ENCODE measurements at regions not wholly inside any gene's neighbourhood (a gene's known extent, or its start where the extent isn't known, plus 50 kb on each side); places are given as distances from the start of the nearest gene placed in this dataset.
"Not testable (repeated sequence)": the region's sequence is repeated elsewhere in the genome, so short reads cannot be mapped to it uniquely, and the experiment has no call there.

DNA sequence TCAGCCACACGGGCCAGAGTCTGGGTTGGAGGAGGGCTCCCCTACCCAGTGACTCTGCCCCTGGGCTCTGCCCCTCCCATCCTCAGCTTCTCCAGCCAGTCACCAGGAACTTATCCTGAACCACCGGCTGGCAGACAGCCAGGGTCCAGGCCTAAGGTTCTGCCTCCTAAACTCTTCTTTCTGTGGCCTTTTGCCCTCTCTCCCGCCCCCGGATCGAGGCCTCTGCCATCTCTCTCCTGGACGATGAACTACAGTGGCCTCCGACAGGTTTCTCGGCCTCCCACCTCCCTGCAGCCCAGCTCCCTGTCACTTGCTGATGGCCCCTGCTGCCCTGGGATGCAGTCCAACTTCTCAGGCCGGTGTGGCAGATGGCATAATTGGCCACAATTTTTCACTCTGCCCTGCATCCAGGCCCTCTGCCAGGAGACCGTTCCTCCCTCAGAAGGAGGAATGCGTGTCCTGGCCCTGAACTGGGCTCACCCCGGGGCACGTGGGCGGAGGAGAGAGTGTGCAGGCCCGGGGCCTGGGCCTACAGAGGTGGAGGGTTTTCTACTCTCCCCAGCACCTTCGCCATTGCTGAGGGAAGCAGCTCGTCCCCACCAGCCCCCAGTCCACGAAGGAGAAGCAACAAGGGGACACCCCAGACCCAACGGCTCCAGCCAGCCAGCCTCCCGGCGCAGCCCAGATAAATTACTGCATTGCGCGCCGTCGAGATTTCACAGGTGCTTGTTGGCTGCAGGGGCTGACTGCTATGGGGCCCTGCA, 81.9 kb upstream of the LRPAP1 start:
- H3K27ac ChIP-seq (ENCODE audit: low read depth), result no peak overlapping the region
- 56% methylated on average over 25 of the region's 25 CpGs for WGBS
- no peak overlapping the region for H3K4me3 ChIP-seq (ENCODE audit: low read depth, low read length)
- DNase-seq (ENCODE audit: extremely low spot score), result no peak
- no peaks in the 10 kb centered on the region for H3K4me1 ChIP-seq (ENCODE audit: insufficient read depth)
- no peaks in the 10 kb centered on the region for H3K36me3 ChIP-seq (ENCODE audit: insufficient read depth)

DNA sequence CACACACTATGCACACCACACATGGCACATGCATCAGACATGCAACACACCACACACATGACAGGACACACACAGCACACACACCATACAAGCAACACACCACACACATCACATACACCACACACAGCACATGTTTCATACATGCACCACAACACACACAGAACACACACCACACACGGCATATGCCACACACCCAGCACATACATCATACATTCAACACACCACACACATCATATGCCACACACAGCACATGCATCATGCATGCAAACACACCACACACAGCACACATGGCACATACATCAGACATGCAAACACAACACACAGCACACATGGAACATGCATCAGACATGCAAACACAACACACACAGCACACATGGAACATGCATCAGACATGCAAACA, 80.7 kb upstream of the LRPAP1 start:
- Histone ChIP-seq H3K4me3 (ENCODE audit: low read depth, low read length) (no peak overlapping the region), H3K36me3 (ENCODE audit: insufficient read depth) (no peaks in the 10 kb centered on the region), H3K4me1 (ENCODE audit: insufficient read depth) (no peaks in the 10 kb centered on the region), H3K27ac (ENCODE audit: low read depth) (no peak overlapping the region)
- WGBS, result 93% methylated on average over 1 of the region's 1 CpG
- DNase-seq (ENCODE audit: extremely low spot score), result no peak

- WGBS, result 80% methylated on average over 4 of the region's 4 CpGs
- no peak overlapping the region for H3K27ac ChIP-seq (ENCODE audit: low read depth)
- DNase-seq (ENCODE audit: extremely low spot score), result no peak
Measured at GRCh38 chr4:3612281-3612680, 80.1 kb upstream of the LRPAP1 start.

DNA sequence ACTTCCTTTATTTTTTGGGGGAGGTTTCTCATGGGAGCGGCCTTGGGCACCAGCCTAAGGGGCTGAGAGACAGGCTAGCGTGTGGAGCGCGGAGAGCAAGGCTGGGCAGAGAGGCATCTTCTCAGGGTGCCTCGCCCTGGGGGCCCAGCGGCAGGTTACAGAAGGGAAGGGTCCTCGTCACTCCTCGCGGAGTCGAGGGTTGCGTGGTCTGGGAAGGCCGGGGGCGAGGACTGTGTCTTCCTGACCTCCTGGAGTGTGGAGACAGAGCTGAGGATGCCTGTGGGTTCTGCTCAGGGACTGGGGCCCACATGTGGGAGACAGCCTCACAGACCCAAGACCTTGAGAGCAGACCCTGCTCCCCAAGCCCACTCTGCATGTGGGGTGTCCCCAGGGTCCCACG, 79.6 kb upstream of the LRPAP1 start:
- no peaks in the 10 kb centered on the region for H3K36me3 ChIP-seq (ENCODE audit: insufficient read depth)
- DNase-seq (ENCODE audit: extremely low spot score), result no peak
- no peaks in the 10 kb centered on the region for H3K4me1 ChIP-seq (ENCODE audit: insufficient read depth)
- H3K27ac ChIP-seq (ENCODE audit: low read depth), result no peak overlapping the region
- H3K4me3 ChIP-seq (ENCODE audit: low read depth, low read length), result no peak overlapping the region
- 88% methylated on average over 14 of the region's 14 CpGs for WGBS

More at GRCh38 chr4:3612281-3612680, 80.1 kb upstream of the LRPAP1 start:
- no peaks in the 10 kb centered on the region for H3K36me3 ChIP-seq (ENCODE audit: insufficient read depth)
- no peak overlapping the region for H3K4me3 ChIP-seq (ENCODE audit: low read depth, low read length)
- no peaks in the 10 kb centered on the region for H3K4me1 ChIP-seq (ENCODE audit: insufficient read depth)

GRCh38 chr4:3610851-3611250, 78.6 kb upstream of the LRPAP1 start:
- WGBS, result 92% methylated on average over 4 of the region's 4 CpGs
- not testable (repeated sequence) for DNase-seq (ENCODE audit: extremely low spot score); H3K4me1 ChIP-seq (ENCODE audit: insufficient read depth)

GRCh38 chr4:3609905-3610304, 77.7 kb upstream of the LRPAP1 start:
- WGBS, result 93% methylated on average over 2 of the region's 2 CpGs
- H3K4me1 ChIP-seq (ENCODE audit: insufficient read depth); DNase-seq (ENCODE audit: extremely low spot score); H3K36me3 ChIP-seq (ENCODE audit: insufficient read depth); H3K4me3 ChIP-seq (ENCODE audit: low read depth, low read length); H3K27ac ChIP-seq (ENCODE audit: low read depth): not testable (repeated sequence)

More at GRCh38 chr4:3610851-3611250, 78.6 kb upstream of the LRPAP1 start:
- not testable (repeated sequence) for H3K4me3 ChIP-seq (ENCODE audit: low read depth, low read length); H3K27ac ChIP-seq (ENCODE audit: low read depth); H3K36me3 ChIP-seq (ENCODE audit: insufficient read depth)

- WGBS, result 40% methylated on average over 20 of the region's 20 CpGs
Measured at GRCh38 chr4:3607690-3608552, 75.7 kb upstream of the LRPAP1 start.

DNA sequence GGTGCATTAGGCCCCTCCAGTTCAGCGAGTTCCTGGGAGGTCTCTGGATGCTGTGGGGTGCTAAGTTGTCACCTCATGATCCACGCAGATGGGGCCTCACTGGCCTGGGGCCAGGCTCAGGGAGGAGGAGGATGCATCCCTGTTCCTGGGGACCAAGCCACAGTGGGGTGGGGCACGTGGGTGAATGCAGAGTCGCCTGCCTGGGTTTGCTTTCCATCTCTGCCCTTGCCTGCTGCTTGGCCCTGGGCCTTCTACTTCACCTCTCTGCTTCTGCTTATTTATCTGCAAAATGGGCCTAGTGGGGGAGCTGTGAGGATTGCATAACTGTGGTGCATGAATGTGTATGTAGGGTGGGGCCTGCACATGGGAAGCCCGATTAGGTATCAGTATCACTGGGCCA, 74.6 kb upstream of the LRPAP1 start:
- not testable (repeated sequence) for H3K4me1 ChIP-seq (ENCODE audit: insufficient read depth); H3K27ac ChIP-seq (ENCODE audit: low read depth); DNase-seq (ENCODE audit: extremely low spot score); H3K36me3 ChIP-seq (ENCODE audit: insufficient read depth); H3K4me3 ChIP-seq (ENCODE audit: low read depth, low read length)
- 68% methylated on average over 5 of the region's 5 CpGs for WGBS

More at GRCh38 chr4:3607690-3608552, 75.7 kb upstream of the LRPAP1 start:
- Histone ChIP-seq H3K4me1 (ENCODE audit: insufficient read depth) (no peaks in the 10 kb centered on the region), H3K36me3 (ENCODE audit: insufficient read depth) (no peaks in the 10 kb centered on the region), H3K27ac (ENCODE audit: low read depth) (no peak overlapping the region), H3K4me3 (ENCODE audit: low read depth, low read length) (no peak overlapping the region)
- DNase-seq (ENCODE audit: extremely low spot score), result no peak

GRCh38 chr4:3606271-3606670, 74.0 kb upstream of the LRPAP1 start:
- H3K36me3 ChIP-seq (ENCODE audit: insufficient read depth); H3K4me3 ChIP-seq (ENCODE audit: low read depth, low read length); H3K4me1 ChIP-seq (ENCODE audit: insufficient read depth); H3K27ac ChIP-seq (ENCODE audit: low read depth); DNase-seq (ENCODE audit: extremely low spot score): not testable (repeated sequence)
- 97% methylated on average over 3 of the region's 3 CpGs for WGBS

GRCh38 chr4:3605491-3605890, 73.3 kb upstream of the LRPAP1 start:
- H3K36me3 ChIP-seq (ENCODE audit: insufficient read depth), result no peaks in the 10 kb centered on the region
- no peak overlapping the region for H3K4me3 ChIP-seq (ENCODE audit: low read depth, low read length)
- H3K4me1 ChIP-seq (ENCODE audit: insufficient read depth), result no peaks in the 10 kb centered on the region
- H3K27ac ChIP-seq (ENCODE audit: low read depth), result no peak overlapping the region
- WGBS, result 75% methylated on average over 14 of the region's 14 CpGs
- no peak for DNase-seq (ENCODE audit: extremely low spot score)

GRCh38 chr4:3602886-3603645, 70.8 kb upstream of the LRPAP1 start:
- H3K36me3 ChIP-seq (ENCODE audit: insufficient read depth); H3K4me3 ChIP-seq (ENCODE audit: low read depth, low read length); H3K27ac ChIP-seq (ENCODE audit: low read depth); DNase-seq (ENCODE audit: extremely low spot score); H3K4me1 ChIP-seq (ENCODE audit: insufficient read depth): not testable (repeated sequence)
- 59% methylated on average over 11 of the region's 11 CpGs for WGBS

GRCh38 chr4:3601992-3602391, 69.8 kb upstream of the LRPAP1 start:
- Histone ChIP-seq H3K4me3 (ENCODE audit: low read depth, low read length) (no peak overlapping the region), H3K4me1 (ENCODE audit: insufficient read depth) (no peaks in the 10 kb centered on the region), H3K27ac (ENCODE audit: low read depth) (no peak overlapping the region), H3K36me3 (ENCODE audit: insufficient read depth) (no peaks in the 10 kb centered on the region)
- 91% methylated on average over 3 of the region's 3 CpGs for WGBS
- no peak for DNase-seq (ENCODE audit: extremely low spot score)

DNA sequence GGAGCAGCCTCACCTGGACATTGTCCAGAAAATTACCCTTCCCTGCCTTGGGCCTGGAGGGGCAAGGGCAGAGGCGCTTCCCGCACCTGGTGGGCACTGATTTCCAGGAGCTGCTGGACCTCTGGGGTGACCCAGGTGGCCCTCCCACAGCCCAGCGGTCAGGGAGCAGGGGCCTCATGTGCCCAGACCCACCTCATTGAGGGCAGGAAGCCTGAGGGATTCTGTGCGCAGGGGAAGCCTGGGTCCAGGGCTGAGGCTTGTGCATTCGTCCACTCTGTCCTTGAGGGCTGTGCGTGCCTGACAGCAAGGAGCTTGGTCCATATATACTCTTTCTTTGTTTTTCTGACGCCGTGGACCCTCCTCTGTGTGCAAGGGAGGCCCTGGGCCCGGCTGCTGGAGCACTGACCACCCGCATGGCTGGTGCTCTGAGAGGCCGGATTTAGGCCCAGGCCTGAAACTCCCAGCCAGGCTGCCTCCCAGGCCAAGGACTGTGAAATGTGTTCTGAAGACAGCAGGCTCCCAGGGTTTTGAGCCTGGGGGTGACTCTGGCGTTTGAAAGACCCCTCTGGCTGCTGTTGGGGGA, 69.0 kb upstream of the LRPAP1 start:
- WGBS, result 86% methylated on average over 12 of the region's 12 CpGs

More for the DNA sequence above, 69.0 kb upstream of the LRPAP1 start:
- not testable (repeated sequence) for H3K4me3 ChIP-seq (ENCODE audit: low read depth, low read length); H3K36me3 ChIP-seq (ENCODE audit: insufficient read depth); DNase-seq (ENCODE audit: extremely low spot score); H3K27ac ChIP-seq (ENCODE audit: low read depth); H3K4me1 ChIP-seq (ENCODE audit: insufficient read depth)

Data from urinary bladder (tissue), 3 donors.